Suppressor macrophage treated with lipopolysaccharide for 1 hour (primary cell): ENCODE measurements at regions not wholly inside any gene's neighbourhood (a gene's known extent, or its start where the extent isn't known, plus 50 kb on each side); places are given as distances from the start of the nearest gene placed in this dataset.

Experiments used
- DNase-seq, 3 donors: peaks; one replicate each; pipeline ENCODE4 v3.0.0-alpha.2; 2020 to 2022

GRCh38 chr2:45300026-45300750, 290.9 kb upstream of the SIX2 start:
- no peak for DNase-seq

- DNase-seq, result no peak
Measured at GRCh38 chr2:45299361-45299760, 290.1 kb upstream of the SIX2 start.

- no peak for DNase-seq
Measured at GRCh38 chr2:45293182-45293581, 283.9 kb upstream of the SIX2 start.

GRCh38 chr2:45291296-45291701, 282.0 kb upstream of the SIX2 start:
- no peak for DNase-seq

GRCh38 chr2:45289997-45290709, 280.9 kb upstream of the SIX2 start:
- peak in 1 of 3 donors; percentile 48 for DNase-seq

GRCh38 chr2:45288532-45289417, 279.5 kb upstream of the SIX2 start:
- no peak for DNase-seq

- no peak for DNase-seq
Measured at GRCh38 chr2:45287045-45287444, 277.8 kb upstream of the SIX2 start.

GRCh38 chr2:45285771-45286390, 276.6 kb upstream of the SIX2 start:
- no peak for DNase-seq

- no peak for DNase-seq
Measured at GRCh38 chr2:45285311-45285710, 276.1 kb upstream of the SIX2 start.

- no peak for DNase-seq
Measured at GRCh38 chr2:45284621-45284995, 275.4 kb upstream of the SIX2 start.

GRCh38 chr2:45283764-45284620, 274.7 kb upstream of the SIX2 start:
- no peak for DNase-seq

- DNase-seq, result no peak
Measured at GRCh38 chr2:45282646-45283045, 273.4 kb upstream of the SIX2 start.

- no peak for DNase-seq
Measured at GRCh38 chr2:45281311-45281710, 272.1 kb upstream of the SIX2 start.

GRCh38 chr2:45280794-45281193, 271.5 kb upstream of the SIX2 start:
- DNase-seq, result no peak

GRCh38 chr2:45279356-45279755, 270.1 kb upstream of the SIX2 start:
- DNase-seq, result no peak

GRCh38 chr2:45278365-45279078, 269.3 kb upstream of the SIX2 start:
- DNase-seq, result no peak

GRCh38 chr2:45276914-45277313, 267.7 kb upstream of the SIX2 start:
- no peak for DNase-seq

- no peak for DNase-seq
Measured at GRCh38 chr2:45275806-45276205, 266.6 kb upstream of the SIX2 start.

- DNase-seq, result no peak
Measured at GRCh38 chr2:45275242-45275805, 266.1 kb upstream of the SIX2 start.

GRCh38 chr2:45274250-45274926, 265.1 kb upstream of the SIX2 start:
- no peak for DNase-seq
